ENCODE measurements at regions not wholly inside any gene's neighbourhood (a gene's known extent, or its start where the extent isn't known, plus 50 kb on each side); places are given as distances from the start of the nearest gene placed in this dataset.

- DNase-seq = no peak
Measured at GRCh38 chr4:15130441-15130840, 128.2 kb downstream of the CPEB2 start.

DNA sequence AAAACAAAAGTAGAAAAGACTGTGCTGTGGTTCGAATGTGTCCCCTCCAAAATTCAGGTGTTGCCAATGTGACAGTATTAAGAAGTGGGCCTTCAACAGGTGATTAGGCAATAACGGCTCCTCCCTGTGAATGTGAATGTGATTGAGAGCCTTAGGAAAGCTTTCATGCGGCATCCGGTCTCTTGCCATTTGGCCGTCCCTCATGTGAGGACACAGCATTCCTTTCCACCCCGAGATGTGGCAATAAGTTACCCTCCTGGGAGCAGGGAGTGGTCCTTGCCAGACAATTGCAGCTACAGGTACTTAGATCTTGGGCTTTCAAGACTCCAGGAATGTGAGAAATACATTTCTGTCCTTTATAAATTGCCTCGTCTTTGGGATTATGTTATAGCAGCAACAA is 129.3 kb downstream of the CPEB2 start:
- DNase-seq = no peak

- DNase-seq = no peak
Measured at GRCh38 chr4:15132739-15133138, 130.5 kb downstream of the CPEB2 start.

- no peak for DNase-seq
Measured at GRCh38 chr4:15139599-15139998, 137.3 kb downstream of the CPEB2 start.

DNA sequence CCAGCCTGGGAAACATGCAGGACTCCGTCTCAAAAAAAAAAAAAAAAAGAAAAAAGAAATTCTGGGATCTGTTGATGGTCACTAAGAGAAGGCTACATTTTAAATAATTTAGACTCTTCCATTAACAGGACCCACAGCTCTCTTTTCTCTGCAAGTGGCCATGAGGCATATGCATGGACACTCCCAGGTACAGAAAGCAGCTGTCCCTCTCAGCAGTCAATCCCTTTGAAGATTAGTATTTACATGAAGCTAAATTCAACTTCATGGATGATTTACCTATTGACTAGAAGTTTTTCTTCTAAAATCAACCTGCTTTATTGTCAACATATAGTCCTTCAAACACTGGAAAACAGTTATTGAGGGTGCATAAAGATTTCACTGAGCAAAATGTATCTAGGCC is 139.9 kb downstream of the CPEB2 start:
- DNase-seq = no peak

DNA sequence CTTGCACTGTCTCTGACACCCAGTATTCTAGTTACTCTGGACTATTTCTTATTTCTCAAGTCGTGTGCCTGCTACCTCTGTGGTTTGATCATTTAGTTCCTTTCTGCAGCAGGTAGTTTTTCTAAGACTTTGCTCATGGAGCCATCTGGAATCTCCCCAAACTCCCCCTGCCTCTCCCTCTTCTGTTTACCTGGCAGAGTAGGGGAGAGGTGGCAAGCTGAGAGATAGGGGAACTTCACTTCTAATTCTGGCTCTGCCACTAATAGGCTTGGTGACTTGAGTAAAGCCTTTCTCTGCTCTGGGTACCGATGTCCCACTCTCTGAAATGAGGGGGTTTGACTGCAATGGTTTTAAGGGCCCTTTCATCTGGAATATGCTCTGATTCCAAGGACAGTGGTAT is 141.3 kb downstream of the CPEB2 start:
- DNase-seq = no peak

- DNase-seq = no peak
Measured at GRCh38 chr4:15144249-15144966, 142.1 kb downstream of the CPEB2 start.

DNA sequence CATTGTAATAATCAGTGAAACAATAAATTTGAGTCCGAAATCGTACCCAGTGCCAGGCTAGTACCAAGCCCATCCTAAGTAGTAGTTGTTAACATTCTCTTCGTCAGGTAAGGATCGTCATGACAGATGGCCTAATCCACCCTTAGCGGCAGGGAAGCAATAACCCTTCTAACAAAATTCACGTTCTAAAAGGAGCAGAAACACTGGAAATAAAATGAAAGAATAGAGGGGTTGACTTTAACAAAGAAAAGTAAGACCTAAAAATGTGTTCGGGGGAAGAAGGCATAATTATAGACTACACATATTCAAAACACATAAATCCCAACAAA is 142.7 kb downstream of the CPEB2 start:
- no peak for DNase-seq

DNA sequence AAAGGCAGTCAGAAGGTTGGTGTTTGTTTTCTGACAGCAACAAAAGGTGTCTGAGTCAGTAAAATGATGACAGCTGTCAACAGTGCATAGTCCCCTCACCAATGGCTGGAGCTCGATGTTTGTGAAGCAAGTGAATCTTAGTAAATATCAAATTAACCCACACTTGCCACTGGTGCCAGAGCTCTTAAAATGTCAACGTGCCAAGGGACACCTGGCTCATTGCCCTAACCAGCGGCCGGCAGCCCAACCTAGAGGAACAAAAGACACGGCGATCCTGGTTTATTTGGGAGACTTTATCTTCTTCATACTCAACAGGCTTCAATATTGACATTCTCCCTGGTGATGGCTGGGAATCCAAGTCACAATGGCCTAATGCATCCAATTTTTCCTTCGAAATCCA is 143.4 kb downstream of the CPEB2 start:
- DNase-seq = no peak

- no peak for DNase-seq
Measured at GRCh38 chr4:15147714-15148113, 145.4 kb downstream of the CPEB2 start.

DNA sequence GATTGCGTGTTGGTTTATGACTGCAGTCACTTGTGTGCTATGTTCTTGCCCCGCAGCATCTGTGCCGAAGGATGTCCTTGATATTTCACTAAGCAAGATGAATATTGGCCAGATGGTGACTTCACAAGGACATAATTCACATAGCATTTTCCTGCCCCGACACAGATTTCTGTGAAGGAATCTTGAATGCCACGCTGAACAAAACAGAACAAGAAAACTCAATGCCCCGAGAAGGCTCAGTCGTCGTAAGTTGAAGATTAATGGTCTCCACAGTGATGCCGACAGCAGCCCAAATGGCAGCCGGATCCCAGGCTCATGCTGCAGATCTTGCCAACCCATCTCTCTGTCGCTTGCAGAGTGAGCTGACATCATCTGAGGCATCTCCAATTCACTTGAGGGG is 145.9 kb downstream of the CPEB2 start:
- DNase-seq = no peak

DNA sequence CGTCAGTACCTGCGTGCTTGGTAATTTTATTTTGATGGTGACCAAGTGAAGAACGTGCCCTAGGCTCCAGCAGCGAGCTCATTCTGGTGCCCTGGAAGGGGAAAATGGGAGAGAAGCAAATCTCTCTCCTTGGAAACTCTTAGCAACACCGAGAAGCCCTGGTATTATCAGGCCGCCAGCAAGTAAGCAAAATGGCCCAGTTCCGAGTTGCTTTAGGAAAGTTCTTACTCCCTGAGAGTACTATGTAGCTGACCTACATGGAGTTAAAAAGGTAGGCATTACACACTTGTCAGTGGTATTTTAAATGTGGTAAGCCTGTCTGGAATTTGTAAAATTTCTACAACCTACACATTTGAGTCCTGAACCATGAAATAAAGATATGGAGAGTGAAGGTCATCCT is 146.4 kb downstream of the CPEB2 start:
- no peak for DNase-seq

GRCh38 chr4:15149234-15149838 is 147.1 kb downstream of the CPEB2 start:
- DNase-seq = peak; percentile 15

- peak; percentile 39 for DNase-seq
Measured at GRCh38 chr4:15149839-15150592, 147.7 kb downstream of the CPEB2 start.

- DNase-seq = no peak
Measured at GRCh38 chr4:15150631-15151030, 148.3 kb downstream of the CPEB2 start.

- DNase-seq = no peak
Measured at GRCh38 chr4:15151033-15151432, 148.8 kb downstream of the CPEB2 start.

DNA sequence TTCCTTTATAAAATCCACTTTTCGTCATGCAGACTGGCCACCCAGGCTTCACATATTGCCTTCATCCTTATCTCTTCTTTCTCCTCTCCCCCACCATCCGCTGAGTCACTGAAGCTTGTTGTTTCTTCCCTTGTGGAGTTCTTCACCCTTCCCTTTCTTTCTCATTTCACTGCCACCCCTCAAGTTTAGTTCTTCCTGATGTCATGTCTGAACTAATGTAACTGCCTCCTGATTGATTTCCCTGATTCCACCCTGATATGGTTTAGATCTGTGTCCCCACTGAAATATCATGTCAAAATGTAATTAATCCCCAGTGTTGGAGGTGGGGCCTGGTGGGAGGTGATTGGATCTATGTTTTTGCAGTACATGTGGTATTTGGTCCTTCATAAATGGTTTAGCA is 151.4 kb downstream of the CPEB2 start:
- DNase-seq = no peak

DNA sequence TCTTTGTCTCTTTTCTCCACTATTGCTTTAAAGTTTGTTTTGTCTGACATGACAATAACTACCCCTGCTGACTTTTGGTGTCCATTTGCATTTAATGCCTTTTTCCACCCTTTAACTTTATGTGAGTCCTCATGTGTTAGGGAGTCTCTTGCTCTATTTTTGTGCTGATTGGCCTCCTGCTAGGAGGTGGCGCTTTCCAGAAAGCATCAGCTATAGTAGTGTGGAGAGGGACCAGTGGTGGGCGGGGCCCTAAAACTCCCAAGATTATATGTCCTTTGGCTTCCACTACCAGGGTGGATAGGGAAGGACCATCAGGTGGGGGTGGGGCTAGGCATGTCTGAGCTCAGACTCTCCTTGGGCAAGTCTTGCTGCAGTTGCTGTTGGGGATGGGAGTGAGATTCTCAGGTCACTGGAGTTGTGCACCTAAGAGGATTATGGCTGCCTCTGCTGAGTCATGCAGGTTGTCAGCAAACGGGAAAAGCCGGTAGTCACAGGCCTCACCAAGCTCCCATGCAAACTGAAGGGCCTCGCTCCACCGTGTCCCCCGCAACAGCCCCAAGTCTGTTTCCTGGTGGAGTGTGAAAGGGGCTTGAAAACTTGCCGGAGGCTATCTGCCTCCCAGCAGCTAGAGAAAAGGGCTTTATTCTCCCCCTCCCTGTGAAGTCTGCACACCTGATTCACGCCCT is 156.3 kb downstream of the CPEB2 start:
- no peak for DNase-seq

- DNase-seq = no peak
Measured at GRCh38 chr4:15159477-15160019, 157.3 kb downstream of the CPEB2 start.

- no peak for DNase-seq
Measured at GRCh38 chr4:15161439-15161838, 159.2 kb downstream of the CPEB2 start.

DNA sequence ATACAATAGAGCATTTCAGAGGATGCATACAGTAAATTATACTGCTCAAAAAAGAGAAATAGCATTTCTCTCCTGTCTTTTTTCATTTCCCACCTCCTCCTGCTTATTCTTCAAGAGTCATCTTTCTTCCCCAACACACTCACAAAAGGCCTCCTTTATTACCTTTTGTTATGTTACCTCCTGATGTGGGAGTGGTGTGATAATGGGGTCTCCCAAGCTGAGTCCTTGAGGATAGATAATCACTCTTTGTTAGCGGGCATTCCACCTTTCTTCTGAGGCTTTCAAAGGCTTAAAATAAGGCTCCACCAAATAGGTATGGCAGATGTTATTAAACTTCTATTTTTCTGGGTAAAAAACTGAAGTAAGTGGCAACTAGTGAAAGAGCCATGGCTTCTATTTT is 159.8 kb downstream of the CPEB2 start:
- DNase-seq = no peak

- no peak for DNase-seq
Measured at GRCh38 chr4:15162465-15163283, 160.4 kb downstream of the CPEB2 start.

GRCh38 chr4:15163284-15163645 is 161.0 kb downstream of the CPEB2 start:
- no peak for DNase-seq

Data from inflammatory macrophage treated with lipopolysaccharide for 4 hours (primary cell).